ENCODE measurements at regions not wholly inside any gene's neighbourhood (a gene's known extent, or its start where the extent isn't known, plus 50 kb on each side); places are given as distances from the start of the nearest gene placed in this dataset.

- no peak for TF ChIP-seq POLR2A (IDR thresholded peaks at IDR 0.05)
- no peak for TF ChIP-seq CTCF (IDR thresholded peaks at IDR 0.05)
These were observed 155.3 kb upstream of the JUN start for GRCh38 chr1:58939146-58939545.

All from lower leg skin (tissue), 3 donors.